GM21786 (cell line): ENCODE measurements at regions not wholly inside any gene's neighbourhood (a gene's known extent, or its start where the extent isn't known, plus 50 kb on each side); places are given as distances from the start of the nearest gene placed in this dataset.

Source experiments
- ATAC-seq: cut with Tn5 transposase; IDR thresholded peaks from one replicate; pipeline ENCODE4 v1.9.1; 2021; ENCODE audit not compliant: unreplicated experiment

DNA sequence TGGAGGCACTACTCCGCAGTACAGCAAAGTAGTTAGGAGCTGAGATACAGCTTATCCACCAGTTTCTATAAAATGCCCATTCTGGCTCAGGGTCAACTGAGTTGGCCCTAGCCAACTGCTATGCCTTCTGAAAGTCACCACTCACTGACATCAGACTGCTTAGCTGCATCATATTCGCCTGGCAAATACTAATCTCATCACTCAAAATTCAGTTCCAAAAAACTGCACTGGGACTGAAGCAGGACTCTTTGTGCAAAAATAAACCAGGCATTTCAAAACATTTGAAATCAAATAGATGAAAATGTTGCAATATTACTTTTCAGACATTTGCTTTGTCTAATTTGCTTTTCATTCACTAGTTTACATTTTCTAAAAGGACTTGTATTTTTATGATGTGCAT, 230.0 kb downstream of the ALDH8A1 start:
- no peak for ATAC-seq

- ATAC-seq = no peak
Measured at GRCh38 chr6:134719286-134719685, 230.6 kb downstream of the ALDH8A1 start.

- no peak for ATAC-seq
Measured at GRCh38 chr6:134714679-134715078, 235.2 kb downstream of the ALDH8A1 start.

DNA sequence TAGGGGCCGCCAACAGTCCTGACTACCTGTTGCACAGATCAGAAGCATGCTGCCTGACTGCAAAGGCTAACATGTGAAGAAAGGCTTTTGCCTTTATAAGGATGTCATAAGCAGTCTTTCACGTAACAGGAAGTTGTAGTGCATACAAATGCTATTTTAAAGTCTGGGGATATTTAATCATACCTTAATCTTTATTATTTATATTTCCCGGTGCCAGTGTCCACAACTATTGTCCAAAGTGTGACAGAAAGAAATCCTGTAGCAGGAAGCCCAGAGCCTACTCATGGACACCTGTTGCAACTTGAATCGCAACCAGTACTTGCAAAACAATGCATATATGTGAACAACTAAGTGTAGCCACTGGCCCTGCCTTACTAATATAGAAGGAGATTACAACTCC, 235.8 kb downstream of the ALDH8A1 start:
- ATAC-seq = no peak

- no peak for ATAC-seq
Measured at GRCh38 chr6:134712311-134712710, 237.6 kb downstream of the ALDH8A1 start.

- no peak for ATAC-seq
Measured at GRCh38 chr6:134708079-134708478, 241.8 kb downstream of the ALDH8A1 start.

GRCh38 chr6:134707342-134708031, 242.4 kb downstream of the ALDH8A1 start:
- no peak for ATAC-seq

DNA sequence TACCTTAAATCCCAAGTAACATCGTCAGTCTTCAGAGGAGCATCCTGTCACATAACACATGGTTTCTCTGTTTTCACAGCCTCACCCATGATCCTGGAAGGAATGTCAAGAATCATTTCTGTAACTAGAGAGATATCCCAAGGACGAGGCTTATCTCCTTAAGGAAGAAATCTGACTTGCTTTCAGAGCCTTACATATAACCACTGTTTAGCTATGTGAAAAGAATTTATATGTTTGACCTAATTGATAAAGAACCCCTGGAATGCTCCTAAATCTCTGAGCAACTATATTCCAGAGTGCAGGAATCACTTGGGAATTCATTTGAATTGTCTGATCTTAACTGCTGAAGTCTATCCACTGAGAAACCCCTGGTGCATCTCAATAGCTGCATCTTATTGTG, 243.1 kb downstream of the ALDH8A1 start:
- no peak for ATAC-seq

- no peak for ATAC-seq
Measured at GRCh38 chr6:134706153-134706552, 243.7 kb downstream of the ALDH8A1 start.

DNA sequence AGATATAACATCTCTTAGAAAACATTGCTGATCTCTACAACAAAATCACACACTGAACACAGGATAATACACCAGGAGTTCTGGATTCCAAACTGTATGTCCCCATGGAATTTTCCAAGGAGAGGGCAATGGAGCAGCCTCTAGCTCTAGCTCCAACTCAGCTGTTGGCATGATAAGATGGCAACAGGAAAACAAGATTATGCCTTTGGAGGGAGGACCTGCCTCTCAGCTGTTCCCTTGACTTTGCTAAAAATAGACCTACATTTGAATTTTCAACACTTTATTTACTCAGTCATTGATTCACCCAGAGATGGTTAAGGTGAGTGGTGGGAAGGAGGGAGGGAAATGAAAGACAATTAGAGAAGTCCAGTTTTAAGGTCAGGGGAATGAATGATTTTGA, 246.7 kb downstream of the ALDH8A1 start:
- ATAC-seq = no peak

- ATAC-seq = no peak
Measured at GRCh38 chr6:134702279-134702678, 247.6 kb downstream of the ALDH8A1 start.

DNA sequence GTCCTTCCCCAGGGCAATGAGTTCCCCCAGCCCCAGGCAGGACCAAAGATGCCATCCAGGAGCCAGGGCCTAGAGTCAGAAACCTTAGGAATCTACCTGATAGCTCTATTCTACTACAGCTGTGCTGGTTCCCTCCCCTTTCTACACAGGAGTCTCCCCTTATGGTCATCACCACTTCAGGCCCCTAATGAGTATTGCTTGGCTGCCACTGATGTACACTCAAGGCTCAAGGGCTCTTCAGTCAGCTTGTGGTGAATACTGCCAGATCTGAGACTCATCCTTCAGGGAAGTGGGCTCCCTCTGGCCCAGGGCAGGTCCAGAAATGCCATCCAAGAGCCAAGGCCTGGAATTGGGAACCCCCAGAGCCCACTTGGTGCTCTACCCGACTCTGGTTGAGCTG, 248.6 kb downstream of the ALDH8A1 start:
- no peak for ATAC-seq

DNA sequence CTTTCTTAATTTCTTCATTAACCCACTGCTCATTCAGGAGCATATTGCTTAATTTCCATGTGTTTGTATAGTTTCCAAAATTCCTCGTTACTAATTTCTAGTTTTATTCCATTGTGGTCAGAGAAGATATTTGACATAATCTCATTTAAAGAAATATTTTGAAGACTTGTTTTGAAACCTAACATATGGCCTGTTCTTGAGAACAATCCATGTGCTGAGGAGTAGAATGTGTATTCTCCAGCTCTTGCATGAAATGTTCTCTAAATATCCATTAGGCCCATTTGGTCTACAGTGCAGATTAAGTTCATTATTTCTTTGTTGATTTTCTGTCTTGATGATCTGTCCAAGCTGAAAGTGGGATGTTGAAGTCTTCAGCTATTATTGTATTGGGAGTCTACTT, 251.7 kb downstream of the ALDH8A1 start:
- no peak for ATAC-seq

DNA sequence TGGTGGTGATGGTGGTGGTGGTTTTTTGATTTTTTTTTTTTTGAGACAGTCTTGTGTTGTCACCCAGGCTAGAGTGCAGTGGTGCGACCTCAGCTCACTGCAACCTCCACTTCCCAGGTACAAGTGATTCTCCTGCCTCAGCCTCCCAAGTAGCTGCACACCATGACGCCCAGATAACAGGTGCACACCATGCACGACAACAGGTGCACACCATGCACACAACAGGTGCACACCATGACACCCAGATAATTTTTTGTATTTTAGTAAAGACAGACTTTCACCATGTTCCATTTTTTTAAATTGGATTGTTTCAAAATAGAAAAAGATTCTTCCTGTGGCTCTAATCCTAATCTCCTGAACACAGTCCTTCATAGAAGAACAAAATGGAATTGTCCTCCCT, 257.9 kb downstream of the ALDH8A1 start:
- ATAC-seq = no peak

DNA sequence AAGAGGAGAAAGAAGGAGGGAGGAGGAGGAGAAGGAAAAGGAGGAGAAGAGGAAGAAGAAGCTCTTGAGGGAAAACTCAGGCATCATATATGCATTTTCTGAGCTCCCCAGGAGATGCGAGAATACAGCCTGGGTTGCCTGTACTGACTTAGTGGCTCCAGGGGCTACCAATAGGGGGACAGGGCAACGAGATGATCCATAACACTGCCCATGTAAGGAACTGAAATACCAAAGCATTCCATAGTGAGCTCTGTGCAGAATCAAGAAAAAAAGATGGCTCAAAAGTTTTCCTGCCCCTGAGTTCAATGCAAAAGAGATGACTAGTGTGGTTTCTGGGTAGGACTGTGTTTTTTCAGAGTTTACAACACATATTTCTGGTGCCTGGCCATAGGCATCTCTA, 258.7 kb downstream of the ALDH8A1 start:
- ATAC-seq = no peak

DNA sequence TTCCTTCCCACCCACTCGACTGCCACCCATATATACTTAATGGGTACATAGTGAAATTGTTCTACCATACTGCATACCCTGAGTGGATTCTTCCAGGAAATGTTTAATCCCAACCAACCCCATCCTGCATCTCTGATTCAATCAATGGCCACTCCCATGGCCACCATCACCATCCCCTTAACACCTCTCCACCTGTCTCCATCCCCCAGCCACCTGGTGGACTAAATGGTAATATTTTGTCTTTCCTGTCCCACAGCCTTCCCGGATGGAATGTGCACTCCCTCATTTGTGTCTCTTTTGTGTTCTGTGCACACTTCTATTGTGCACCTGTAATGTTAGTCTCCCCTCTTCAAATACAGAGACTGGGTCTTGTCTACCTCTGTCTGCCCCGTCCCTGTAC, 259.9 kb downstream of the ALDH8A1 start:
- no peak for ATAC-seq

DNA sequence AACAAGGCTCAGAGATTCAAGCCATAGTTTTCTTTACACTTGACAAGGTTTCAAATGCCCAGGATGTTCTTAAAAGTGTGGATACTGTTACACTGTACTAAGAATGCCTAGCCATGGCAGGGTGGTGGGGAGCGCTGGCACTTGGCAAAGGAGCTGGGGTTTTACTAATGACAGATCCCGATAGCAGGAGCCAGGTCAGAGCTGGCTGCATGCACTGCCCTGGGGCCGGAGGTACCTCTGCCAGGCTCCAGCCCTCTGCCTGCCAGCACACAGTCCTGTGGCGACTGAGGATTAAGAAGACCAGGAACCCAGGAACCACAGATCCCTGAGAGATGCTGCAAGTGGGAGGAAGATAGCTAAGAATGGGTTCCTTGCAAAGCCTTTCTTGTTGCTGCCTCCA, 260.3 kb downstream of the ALDH8A1 start:
- ATAC-seq = no peak

DNA sequence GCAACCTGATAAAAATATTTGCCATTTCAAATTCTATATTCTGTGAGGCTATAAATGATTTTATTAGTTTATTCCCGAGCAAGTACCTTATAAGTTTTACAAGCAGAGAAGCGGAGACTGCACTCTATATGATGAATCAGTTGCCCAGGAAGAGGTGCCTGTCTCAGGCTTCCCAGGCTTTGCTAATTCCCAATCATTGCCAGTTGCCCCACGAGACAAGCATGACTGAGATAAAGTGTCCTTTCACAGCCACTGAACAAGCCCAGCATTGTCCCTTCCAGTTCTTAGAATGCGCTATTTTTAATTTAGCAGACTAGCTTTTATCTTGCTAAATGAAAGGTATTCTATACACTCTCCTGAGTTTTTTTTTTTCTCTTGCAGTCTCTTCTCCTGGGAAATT, 260.7 kb downstream of the ALDH8A1 start:
- ATAC-seq = no peak

DNA sequence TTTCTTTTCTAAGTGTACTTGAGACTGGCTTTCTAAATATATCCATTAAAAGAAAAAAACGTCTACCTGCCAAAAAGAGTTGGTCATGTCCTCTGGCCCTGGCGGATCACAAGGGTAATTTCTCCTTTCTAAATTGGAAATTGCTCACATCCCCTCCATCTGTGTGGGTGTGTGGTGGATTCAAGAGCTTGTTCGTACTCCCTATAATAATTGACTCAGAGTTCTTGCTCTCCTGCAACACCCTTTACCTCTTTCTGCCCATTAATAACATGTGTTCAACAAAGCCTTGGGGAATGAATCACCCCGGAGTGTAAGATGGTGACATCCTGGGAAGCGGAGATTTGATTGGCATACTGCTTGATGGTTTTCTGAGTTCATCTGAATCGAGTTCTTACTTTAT, 263.8 kb downstream of the ALDH8A1 start:
- no peak for ATAC-seq

DNA sequence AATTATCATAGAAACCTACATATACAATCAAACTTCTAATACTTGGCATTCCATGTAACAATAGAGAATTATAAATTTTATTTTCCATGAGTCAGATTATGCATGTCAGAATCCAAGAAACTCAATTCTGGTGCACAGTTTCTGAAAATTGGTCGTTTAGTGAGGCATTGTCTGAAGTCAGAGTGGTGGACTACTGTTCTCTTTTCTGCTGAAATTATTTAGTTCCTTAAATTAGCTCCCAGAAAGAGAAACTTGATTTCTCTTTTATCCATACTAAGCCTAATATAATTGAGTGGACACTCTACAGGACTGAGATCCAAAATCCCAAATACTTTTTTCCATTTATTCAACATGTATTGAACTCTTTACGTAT, 265.5 kb downstream of the ALDH8A1 start:
- ATAC-seq = no peak

GRCh38 chr6:134683783-134684422, 266.0 kb downstream of the ALDH8A1 start:
- ATAC-seq = no peak

DNA sequence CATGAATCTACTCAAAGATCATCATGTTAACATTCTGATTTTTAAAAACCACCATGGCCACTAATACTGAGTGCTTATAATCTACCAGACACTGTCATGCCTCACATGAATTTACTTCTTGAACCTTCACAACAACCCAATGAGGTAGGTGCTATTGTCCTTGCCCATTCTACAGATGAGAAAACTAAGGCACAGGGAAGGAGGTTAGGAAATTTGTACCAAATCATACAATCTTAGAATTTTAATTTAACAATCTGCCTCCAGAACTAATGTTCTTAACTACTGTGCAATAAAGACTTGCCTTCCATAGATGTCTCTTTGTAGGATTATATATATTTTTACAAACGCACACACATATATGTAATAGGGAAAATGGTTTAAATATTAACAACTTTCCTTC, 269.5 kb downstream of the ALDH8A1 start:
- ATAC-seq = no peak

GRCh38 chr6:134680021-134680420, 269.9 kb downstream of the ALDH8A1 start:
- no peak for ATAC-seq
